GM18951 (cell line): ENCODE measurements at regions not wholly inside any gene's neighbourhood (a gene's known extent, or its start where the extent isn't known, plus 50 kb on each side); places are given as distances from the start of the nearest gene placed in this dataset.

Source experiments
- POLR2A ChIP-seq: IDR thresholded peaks from 4 replicates; pipeline ENCODE4 v1.6.1; 2011; ENCODE audit warnings: mild to moderate bottlenecking; ENCODE audit not compliant: insufficient read length, insufficient read depth; ENCODE audit errors: extremely low read depth
- in situ Hi-C: fragments of 300-500 bp; cut with MboI; formaldehyde crosslinking; loops from one replicate; pipeline ENCODE4 v1.12.0; 2022; ENCODE audit warnings: low sequenced_read_pairs, mixed read lengths, inconsistent platforms; ENCODE audit not compliant: unreplicated experiment

DNA sequence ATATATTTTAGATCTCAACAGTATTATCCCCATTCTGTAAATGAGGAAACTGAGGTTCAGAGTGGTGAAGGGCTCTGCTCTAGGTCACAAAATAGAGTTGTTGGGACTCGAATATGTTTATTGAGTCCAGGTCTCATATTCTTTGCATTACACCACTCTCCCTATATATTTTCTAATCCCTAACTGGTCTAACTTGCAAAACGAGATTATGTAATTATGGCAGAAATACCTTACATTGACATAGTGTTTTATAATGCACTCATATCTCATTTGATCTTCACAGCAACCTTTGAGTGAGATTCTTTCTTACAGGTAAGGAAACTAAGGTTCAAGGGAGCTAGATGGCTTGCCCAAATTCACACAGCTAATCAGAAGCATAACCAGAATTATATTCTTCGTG is 106.9 kb upstream of the LRIG3 start:
- in situ Hi-C loops: no loop called here

DNA sequence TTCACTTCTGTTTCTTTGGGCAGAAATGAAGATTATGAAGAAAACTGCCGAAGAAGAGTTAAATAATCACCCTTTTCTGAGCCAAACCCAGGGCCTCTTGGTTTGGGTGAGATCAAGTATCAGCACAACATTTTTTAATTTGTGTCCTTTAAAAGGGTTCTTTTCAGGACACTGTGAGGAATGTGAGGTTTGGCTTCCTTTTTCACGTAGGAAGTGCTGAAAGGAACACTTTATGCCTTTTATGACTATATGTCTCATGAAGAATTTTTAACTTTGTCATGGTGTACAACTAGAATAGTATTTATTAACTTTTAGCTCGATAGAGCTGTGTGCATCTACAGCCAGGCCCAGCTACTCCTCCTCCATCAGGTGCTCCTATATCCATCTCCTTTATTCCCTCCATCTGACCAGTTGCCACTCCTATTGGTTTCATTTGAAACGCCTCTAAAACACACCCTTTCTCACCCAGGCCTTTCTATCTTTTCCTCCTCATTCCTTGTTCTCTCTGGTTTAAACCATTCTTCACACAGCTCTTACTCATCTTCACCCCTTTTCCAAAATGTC is 103.6 kb upstream of the LRIG3 start:
- no peak for TF ChIP-seq POLR2A
- in situ Hi-C loops: no loop called here

More for the DNA sequence above, 106.9 kb upstream of the LRIG3 start:
- no peak for TF ChIP-seq POLR2A

DNA sequence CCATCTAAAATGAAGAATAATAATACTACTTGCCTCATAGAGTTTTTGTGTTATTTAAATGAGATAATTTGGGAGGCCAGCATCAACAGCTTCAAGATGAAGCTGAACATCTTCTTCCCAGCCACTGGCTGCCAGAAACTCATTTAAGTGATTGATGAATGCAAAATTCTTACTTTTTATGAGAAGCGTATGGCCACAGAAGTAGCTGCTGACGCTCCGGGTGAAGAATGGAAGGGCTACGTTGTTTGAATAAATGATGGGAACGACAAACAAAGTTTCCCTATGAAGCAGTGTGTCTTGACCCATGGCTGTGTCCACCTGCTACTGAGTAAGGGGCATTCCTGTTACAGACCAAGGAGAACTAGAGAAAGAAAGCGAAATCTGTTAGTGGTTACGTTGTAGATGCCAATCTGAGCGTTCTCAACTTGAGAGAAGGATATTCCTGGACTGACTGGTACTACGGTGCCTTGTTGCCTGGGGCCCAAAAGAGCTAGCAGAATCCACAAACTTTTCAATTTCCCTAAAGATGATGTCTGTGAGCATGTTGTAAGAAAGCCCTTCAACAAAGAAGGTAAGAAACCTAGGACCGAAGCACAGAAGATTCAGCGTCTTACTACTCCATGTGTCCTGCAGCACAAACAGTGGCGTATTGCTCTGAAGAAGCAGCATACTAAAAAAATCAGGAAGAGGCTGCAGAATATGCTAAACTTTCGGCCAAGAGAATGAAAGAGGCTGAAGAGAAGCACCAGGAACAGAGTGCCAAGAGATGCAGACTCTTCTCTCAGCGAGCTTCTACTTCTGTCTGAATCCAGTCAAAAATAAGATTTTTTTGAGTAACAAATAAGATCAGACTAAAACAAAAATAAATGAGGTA is 100.0 kb upstream of the LRIG3 start:
- TF ChIP-seq POLR2A: no peak

DNA sequence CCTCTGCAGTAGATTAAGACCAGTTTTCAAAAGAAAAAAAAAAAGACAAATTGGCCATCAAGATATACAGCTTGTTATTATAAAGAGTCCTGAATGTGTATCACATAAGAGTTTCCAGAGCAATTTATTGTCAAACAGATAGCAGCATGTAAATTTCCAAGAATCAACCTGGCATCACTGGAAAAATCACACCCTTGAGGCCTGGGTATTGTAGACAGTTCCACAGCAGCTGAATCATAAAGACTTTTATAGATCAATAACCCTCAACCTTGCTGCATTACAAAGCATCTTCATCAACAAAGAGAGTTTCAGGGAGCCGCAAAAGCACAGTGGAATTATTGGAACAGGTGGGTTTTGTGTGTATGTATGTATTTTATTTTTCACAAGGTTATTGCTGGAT is 94.6 kb upstream of the LRIG3 start:
- in situ Hi-C loops: no loop called here
- no peak for TF ChIP-seq POLR2A

More for the DNA sequence above, 100.0 kb upstream of the LRIG3 start:
- in situ Hi-C loops: no loop called here

DNA sequence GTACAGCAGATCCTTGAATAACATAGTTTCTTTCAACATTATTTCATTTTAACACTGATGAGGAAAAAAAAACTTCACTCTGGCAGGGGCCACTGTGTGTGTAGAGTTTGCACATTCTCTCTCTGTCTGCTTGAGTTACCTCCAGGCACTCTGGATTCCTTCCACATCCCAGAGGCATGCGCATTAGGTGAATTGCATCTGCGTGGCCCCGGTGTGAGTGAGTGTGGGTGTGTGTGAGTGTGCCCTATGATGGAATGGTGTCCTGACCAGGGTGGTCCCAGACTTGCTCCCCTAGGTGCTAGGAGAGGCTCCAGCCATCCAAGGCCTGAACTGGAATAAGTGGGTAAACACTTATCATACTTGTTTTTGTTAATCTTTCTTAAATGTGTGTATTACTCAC is 90.6 kb upstream of the LRIG3 start:
- TF ChIP-seq POLR2A: no peak
- in situ Hi-C loops: no loop called here

DNA sequence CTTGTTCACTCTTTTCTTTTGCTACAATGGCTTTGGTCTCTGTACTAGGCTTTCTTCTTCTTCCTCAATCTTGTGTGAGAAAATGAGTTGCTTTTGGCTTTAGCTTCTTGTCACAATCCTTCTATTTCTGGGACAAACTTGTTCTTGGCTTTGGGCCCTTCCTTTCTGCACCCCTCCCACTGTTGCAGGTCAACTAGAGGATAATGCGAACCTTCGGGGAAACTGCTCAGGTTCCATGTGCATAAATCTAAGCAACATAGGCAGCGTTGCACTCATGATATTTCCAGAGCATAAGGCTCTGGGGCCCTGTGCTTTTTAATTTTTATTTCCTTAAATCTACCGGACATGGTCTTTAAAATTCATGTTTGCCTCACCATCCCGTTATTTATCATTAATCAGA is 89.8 kb upstream of the LRIG3 start:
- TF ChIP-seq POLR2A: no peak
- in situ Hi-C loops: no loop called here

DNA sequence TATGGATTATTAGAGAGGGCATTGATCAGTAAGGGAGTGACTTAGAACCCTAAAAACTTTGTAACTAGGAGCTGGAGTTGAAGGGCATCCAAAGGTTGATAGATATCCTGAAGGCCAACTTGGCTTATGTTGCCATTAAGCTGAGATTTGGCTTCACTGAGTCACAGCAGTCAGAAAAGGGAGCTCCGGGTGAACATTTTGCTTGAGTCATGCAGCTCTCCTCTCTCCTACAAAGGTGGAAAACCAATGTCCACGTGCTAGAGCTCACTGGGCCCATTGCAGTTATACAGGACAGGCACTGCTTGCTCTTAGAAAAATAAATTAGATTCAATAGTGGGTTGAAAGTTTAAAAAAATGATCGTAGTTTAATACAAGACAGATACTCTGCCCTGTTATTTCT is 87.3 kb upstream of the LRIG3 start:
- in situ Hi-C loops: no loop called here
- no peak for TF ChIP-seq POLR2A

DNA sequence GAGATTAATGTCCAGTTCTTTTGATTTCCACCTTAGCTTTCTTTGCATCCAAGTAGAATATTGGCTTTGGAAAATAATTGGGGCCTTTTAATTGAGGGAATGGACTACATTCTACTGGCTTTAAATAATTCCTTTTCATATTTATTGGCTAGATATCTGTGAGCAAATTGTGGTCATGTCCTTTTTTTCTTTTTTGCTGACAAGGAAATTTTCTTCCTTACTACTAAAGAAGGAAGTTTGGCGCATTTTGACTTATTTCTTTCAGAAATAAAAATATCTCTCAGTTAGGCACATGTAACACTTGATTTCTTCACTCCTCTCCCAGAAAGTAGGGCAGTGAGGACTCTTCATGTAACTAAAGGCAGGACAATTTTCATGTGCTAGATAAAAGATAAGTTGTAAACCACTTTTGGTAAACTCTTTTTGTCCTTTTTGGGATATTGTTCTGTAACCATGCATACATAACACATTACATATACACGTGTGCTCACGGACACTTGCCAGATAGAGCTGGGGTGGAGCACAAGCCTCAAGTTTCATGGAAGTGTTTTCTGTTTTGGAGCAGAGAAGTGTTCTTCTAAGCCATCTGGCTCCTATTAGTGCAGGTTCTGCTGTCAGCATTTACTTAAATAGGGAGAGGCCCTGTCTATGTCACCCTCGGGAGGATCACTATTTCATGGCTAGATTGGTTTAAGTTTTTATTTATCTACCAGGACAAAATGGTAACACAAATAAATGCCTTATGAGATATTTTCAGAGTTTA is 85.1 kb upstream of the LRIG3 start:
- in situ Hi-C loops: no loop called here
- TF ChIP-seq POLR2A: no peak

DNA sequence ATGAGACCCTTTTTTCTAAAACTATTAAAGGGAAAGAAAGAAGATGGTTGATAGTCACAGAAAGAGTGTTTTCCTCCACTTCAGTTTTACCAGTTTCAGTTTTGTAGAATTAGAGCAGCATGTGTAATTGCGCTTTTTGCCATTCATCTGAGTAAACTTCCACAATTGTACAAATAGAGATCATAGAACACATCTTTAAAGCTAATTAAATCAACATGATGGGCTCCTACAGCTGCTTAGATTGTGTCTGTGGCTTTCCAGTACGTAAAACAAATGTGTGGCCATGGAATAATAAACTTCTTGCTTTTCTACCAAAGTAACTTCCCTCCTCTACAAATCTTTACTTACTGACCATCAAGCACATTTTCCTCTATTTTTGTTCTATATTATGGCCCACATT is 84.2 kb upstream of the LRIG3 start:
- in situ Hi-C loops: no loop called here

DNA sequence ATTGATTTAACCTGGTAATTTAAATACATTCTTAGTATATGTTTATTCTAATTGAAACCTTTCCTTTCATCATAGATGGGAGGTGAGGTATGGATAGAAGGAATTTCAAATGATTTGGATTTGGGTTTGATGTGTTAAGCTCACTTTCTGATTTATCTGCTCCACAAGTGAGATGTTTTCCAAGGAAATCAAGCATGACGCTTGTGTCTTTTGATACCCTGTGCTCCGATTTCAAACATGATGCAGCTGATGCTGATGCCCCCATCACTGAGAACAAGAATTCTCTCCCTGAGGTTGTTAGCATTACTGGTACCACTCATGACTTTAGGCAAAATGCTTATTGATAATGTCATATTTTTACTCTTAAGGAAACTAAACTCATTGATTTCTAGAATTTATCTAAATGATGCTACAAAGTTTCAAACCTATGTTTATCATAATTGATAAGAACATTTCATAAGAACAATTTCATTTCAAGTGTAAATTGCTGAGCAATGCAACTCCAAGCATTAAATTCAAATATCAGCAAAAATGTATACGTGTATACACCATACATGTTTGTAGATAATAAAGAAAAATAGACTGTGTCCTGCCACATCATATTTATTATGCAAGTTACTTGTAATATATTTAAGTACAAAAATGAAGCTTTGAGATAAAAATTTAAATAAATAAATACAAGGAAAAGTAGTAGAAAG is 75.5 kb upstream of the LRIG3 start:
- TF ChIP-seq POLR2A: no peak

More for the DNA sequence above, 84.2 kb upstream of the LRIG3 start:
- no peak for TF ChIP-seq POLR2A

DNA sequence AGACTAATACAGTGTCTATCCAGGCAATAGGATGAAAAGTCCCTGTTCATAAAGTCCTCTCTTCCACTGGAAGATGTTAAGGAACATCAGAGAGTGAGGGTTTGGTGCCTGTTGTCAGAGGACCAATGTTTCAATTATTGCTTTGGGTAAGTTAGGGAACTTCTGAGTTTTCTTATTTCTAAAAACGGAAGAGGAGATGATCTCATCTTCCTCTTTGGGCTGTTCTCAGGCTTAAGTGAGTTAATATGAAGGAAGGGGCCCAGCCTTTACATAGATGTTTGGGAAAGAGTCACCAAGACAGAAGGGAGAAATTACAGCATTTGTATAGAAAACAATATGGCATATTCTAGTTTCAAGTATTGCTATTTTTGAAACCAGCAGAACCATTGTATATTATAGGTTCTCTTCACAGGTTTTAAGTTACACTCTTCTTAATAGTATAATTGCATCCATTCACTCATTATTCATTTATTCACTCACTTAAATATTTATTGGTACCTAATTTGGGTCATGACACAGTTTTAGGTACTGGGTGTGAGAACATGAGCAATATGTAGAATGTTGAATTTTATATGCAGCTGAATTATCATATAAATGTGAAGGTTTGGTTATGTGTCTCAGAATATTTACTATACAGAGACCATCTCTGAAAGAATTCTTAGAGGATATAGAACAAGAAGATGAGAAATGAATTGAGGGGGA is 68.5 kb upstream of the LRIG3 start:
- no peak for TF ChIP-seq POLR2A
- in situ Hi-C loops: no loop called here

More for the DNA sequence above, 75.5 kb upstream of the LRIG3 start:
- in situ Hi-C loops: no loop called here

DNA sequence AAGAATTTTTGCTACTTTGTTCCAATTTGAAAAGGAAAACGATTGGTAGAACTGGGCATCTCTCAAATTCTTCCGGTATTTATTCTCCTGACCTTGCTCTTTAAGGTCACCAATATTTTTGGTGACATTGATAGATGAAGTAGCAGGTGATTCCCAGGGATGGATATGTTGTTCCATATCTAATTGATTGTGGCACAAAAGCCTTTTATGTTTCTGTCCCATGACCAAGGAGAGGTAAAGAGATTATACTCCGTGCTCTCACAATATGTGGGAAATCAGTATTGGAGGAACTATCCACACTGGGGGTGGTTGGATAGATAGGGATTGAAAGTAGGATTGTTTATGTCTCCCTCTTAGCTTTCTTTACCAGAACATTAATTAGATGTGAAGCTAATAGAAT is 61.7 kb upstream of the LRIG3 start:
- TF ChIP-seq POLR2A: no peak
- in situ Hi-C loops: no loop called here
